ENCODE measurements at regions not wholly inside any gene's neighbourhood (a gene's known extent, or its start where the extent isn't known, plus 50 kb on each side); places are given as distances from the start of the nearest gene placed in this dataset.

DNA sequence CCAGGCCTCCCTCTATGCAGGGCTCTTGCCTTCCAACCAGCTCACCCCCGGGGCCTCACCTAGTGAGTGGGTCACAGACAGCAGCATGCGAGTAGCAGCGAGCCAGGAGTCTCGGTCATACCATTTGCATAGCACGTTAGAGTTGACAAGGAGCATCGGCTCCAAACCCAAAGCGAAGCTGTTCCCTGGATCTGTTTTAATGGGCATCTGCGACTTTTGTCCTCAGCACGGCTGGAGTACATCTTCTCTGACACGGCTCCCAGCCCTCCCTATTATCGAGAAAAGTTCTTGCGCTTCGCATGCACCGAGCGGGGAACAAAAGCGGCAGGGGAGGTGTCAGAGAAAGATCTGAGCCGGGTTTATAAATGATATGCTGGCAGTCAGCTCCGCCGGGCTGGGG is 253.3 kb downstream of the MAF start:
- TF ChIP-seq GATA2 (IDR thresholded peaks at IDR 0.05; ENCODE audit: low read depth, low read length) (no peak), GATA3 (IDR thresholded peaks at IDR 0.05; ENCODE audit: low read depth, low read length) (no peak)
